ENCODE measurements at regions not wholly inside any gene's neighbourhood (a gene's known extent, or its start where the extent isn't known, plus 50 kb on each side); places are given as distances from the start of the nearest gene placed in this dataset.

DNA sequence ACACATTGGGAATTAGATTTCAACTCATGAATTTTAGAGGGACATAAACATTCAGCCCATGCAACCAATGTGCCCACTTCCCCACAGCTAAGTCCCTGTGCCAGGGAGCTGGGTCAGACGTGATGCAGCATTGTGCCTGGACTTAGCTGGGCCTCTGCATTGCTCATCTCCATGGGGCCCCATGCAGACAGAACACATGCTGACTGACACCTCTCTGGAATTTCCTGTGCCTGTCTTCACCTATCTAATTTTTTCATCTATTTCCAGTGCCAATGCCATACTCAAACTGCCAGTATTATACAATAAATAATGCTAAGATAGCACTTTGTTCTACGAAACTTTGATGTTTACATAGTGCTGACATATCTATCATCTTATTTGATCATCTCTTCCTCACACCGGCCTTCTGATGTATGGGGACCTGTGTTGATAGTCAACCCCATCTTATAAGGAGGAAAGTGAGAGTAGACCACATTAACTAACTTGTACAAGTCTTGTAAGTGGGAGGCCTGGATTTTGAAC, 92.2 kb downstream of the CDC42EP3 start (continued):
- TF ChIP-seq, protein P1, sequence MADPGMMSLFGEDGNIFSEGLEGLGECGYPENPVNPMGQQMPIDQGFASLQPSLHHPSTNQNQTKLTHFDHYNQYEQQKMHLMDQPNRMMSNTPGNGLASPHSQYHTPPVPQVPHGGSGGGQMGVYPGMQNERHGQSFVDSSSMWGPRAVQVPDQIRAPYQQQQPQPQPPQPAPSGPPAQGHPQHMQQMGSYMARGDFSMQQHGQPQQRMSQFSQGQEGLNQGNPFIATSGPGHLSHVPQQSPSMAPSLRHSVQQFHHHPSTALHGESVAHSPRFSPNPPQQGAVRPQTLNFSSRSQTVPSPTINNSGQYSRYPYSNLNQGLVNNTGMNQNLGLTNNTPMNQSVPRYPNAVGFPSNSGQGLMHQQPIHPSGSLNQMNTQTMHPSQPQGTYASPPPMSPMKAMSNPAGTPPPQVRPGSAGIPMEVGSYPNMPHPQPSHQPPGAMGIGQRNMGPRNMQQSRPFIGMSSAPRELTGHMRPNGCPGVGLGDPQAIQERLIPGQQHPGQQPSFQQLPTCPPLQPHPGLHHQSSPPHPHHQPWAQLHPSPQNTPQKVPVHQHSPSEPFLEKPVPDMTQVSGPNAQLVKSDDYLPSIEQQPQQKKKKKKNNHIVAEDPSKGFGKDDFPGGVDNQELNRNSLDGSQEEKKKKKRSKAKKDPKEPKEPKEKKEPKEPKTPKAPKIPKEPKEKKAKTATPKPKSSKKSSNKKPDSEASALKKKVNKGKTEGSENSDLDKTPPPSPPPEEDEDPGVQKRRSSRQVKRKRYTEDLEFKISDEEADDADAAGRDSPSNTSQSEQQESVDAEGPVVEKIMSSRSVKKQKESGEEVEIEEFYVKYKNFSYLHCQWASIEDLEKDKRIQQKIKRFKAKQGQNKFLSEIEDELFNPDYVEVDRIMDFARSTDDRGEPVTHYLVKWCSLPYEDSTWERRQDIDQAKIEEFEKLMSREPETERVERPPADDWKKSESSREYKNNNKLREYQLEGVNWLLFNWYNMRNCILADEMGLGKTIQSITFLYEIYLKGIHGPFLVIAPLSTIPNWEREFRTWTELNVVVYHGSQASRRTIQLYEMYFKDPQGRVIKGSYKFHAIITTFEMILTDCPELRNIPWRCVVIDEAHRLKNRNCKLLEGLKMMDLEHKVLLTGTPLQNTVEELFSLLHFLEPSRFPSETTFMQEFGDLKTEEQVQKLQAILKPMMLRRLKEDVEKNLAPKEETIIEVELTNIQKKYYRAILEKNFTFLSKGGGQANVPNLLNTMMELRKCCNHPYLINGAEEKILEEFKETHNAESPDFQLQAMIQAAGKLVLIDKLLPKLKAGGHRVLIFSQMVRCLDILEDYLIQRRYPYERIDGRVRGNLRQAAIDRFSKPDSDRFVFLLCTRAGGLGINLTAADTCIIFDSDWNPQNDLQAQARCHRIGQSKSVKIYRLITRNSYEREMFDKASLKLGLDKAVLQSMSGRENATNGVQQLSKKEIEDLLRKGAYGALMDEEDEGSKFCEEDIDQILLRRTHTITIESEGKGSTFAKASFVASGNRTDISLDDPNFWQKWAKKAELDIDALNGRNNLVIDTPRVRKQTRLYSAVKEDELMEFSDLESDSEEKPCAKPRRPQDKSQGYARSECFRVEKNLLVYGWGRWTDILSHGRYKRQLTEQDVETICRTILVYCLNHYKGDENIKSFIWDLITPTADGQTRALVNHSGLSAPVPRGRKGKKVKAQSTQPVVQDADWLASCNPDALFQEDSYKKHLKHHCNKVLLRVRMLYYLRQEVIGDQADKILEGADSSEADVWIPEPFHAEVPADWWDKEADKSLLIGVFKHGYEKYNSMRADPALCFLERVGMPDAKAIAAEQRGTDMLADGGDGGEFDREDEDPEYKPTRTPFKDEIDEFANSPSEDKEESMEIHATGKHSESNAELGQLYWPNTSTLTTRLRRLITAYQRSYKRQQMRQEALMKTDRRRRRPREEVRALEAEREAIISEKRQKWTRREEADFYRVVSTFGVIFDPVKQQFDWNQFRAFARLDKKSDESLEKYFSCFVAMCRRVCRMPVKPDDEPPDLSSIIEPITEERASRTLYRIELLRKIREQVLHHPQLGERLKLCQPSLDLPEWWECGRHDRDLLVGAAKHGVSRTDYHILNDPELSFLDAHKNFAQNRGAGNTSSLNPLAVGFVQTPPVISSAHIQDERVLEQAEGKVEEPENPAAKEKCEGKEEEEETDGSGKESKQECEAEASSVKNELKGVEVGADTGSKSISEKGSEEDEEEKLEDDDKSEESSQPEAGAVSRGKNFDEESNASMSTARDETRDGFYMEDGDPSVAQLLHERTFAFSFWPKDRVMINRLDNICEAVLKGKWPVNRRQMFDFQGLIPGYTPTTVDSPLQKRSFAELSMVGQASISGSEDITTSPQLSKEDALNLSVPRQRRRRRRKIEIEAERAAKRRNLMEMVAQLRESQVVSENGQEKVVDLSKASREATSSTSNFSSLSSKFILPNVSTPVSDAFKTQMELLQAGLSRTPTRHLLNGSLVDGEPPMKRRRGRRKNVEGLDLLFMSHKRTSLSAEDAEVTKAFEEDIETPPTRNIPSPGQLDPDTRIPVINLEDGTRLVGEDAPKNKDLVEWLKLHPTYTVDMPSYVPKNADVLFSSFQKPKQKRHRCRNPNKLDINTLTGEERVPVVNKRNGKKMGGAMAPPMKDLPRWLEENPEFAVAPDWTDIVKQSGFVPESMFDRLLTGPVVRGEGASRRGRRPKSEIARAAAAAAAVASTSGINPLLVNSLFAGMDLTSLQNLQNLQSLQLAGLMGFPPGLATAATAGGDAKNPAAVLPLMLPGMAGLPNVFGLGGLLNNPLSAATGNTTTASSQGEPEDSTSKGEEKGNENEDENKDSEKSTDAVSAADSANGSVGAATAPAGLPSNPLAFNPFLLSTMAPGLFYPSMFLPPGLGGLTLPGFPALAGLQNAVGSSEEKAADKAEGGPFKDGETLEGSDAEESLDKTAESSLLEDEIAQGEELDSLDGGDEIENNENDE (IDR thresholded peaks at IDR 0.05; ENCODE audit: insufficient replicate concordance, low read length), result no peak
- TF ChIP-seq CEBPB (IDR thresholded peaks at IDR 0.05; ENCODE audit: low read depth, low read length), result no peak
- no peak for TF ChIP-seq SAP30 (IDR thresholded peaks at IDR 0.05; ENCODE audit: insufficient read depth, insufficient replicate concordance, low read length)
- no peak for TF ChIP-seq TEAD4 (IDR thresholded peaks at IDR 0.05; ENCODE audit: low read depth, low read length)
- no peak for TF ChIP-seq POU5F1 (IDR thresholded peaks at IDR 0.05; ENCODE audit: low read depth, low read length)

Data from H1 (cell line).